GM12874 (cell line): ENCODE measurements at regions not wholly inside any gene's neighbourhood (a gene's known extent, or its start where the extent isn't known, plus 50 kb on each side); places are given as distances from the start of the nearest gene placed in this dataset.

Experiments used
- TF ChIP-seq, protein P1 (sequence below): IDR thresholded peaks from 2 replicates; pipeline ENCODE4 v1.5.1; 2011; ENCODE audit warnings: low read depth, mild to moderate bottlenecking, control low read depth, low read length, moderate library complexity; ENCODE audit not compliant: insufficient read depth

DNA sequence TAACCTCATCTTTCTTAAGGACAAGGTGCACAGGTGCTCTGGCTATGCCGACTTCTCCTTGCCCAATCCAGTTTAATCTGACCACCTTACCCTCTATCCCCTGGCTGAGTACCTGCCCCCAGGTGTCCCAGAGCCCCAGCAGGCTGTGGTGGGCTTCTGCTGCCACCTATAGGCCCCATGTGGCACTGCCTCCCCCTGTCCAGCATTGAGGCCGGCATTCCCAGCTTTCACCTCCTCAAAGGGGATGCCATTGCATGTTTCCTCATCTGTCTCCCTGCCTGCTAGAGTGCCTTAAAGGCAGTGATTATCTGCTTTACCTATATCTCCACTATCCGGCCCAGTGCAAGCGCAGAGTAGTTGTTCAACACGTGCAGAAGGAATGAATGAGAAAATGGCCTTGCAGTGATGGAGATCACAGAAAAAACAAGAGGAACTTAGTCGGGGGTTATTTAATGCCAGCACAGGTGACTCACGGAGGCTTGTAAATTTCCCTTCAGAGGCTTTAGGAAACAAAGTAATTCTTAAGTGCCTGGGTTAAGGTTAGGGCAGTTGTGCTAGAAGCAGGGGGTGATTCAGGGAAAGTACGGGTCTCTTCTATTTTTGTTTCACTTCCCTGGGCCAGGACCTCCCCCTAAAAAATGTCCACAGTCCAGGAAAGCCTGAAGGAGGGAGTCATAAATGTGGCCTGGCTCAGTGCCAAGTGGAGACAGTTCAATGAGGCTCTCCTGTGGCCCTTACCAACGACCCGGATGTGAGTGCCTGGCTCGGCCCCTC is 131.8 kb upstream of the NGF start:
- TF ChIP-seq, protein P1, sequence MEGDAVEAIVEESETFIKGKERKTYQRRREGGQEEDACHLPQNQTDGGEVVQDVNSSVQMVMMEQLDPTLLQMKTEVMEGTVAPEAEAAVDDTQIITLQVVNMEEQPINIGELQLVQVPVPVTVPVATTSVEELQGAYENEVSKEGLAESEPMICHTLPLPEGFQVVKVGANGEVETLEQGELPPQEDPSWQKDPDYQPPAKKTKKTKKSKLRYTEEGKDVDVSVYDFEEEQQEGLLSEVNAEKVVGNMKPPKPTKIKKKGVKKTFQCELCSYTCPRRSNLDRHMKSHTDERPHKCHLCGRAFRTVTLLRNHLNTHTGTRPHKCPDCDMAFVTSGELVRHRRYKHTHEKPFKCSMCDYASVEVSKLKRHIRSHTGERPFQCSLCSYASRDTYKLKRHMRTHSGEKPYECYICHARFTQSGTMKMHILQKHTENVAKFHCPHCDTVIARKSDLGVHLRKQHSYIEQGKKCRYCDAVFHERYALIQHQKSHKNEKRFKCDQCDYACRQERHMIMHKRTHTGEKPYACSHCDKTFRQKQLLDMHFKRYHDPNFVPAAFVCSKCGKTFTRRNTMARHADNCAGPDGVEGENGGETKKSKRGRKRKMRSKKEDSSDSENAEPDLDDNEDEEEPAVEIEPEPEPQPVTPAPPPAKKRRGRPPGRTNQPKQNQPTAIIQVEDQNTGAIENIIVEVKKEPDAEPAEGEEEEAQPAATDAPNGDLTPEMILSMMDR = peak; percentile 90

DNA sequence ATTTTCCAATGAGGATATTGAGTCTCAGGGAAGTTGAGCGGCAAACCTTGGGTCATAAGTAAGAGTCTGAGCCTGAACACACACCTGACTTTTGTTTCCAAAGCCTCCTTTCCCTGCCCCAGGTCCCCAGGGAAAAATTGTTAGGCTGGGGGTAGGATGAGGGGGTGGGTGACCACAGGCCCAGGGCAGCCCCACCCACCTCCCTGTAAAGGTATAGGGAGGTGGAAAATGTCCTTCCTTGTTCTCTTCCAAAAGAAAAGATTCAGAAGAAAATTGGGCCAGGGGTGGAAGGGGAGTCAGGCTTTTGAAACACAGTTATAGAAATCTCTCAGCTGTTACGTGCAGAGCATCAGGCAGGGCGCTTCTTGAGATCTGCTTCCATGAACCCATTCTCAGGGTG is 129.7 kb upstream of the NGF start:
- TF ChIP-seq, protein P1 = no peak

DNA sequence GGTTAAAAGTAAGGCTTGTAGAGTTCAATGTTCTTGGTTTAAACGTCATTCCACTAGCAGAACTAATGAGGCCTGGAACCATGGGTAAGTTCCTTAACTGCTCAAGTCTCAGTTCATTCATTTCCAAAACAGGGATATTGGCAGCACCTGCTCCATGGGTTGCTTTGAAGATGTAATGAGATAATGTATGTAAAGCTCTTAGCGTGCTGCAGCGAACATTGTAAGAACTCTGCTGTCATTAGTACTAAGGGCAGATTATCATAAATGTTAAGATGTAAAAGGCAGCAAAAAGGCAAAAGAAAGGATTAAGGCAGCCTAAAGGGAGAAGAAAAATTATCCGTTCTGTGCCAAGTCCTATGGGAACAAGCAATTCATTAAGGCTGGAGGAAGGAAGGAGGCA is 129.1 kb upstream of the NGF start:
- TF ChIP-seq, protein P1 = no peak

DNA sequence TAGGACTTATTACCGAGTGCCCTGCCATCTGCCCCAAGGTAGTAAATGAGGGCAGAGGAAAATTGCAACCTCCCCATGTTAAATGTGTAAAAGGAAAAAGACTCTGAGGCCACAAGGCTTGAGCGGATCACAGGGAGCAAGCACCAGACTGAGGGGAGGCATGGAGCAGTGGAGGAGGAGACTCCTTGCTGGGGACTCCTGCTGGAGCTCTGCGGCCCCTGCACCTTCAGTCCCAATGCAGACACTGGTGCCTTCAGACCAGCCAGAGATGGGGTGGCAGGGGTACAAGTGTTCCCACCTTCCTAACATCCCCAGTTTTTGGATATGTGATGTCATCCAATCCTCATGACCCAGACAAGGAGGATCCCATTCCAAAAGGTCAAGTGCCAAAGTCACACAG is 128.4 kb upstream of the NGF start:
- TF ChIP-seq, protein P1 = no peak

DNA sequence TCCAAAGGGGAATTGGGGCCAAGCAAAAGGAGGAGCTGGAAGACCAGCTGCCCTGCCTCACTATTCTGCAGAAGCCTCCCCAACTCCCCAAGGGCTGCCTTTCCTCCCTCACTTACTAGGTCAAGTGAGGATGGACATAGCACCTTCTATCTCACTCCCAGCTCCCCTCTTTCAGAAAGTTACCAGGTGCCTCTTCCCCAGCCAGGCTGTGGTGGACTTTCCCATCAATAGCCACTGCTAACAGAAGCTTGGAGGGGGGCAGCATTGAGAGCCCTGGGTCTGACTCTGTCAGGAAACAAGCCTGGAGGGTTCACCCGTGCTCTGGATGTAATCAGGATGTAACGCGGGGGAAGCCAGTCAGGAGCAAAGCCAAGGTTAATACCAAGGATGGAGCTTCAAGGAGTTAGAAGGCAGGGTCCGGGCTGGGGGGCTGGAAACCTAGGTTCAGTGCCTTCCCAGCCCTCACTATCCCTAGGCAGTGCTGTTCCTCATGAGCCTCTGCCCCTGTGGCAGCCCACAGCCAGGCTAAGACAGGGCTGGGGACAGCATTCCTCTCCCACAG is 127.8 kb upstream of the NGF start:
- TF ChIP-seq, protein P1 = no peak

DNA sequence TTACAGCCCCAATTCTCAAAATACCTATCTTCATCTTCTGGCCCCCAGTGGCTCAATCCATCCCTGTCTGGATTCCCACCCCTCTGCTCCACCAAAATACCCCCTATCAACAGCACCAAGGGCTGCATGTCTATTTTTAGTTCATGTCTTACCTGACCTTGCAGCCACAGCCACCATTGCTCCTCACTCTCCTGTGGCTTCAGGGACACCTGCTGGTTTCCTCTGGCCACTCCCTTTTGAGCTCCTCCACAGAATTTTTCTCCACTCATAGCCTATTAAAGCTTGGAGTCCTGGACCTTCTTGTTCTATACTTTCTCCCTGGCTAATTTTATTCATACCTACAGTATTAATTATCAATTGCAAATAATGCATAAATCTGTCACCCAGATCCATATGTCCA is 125.3 kb upstream of the NGF start:
- TF ChIP-seq, protein P1 = no peak

DNA sequence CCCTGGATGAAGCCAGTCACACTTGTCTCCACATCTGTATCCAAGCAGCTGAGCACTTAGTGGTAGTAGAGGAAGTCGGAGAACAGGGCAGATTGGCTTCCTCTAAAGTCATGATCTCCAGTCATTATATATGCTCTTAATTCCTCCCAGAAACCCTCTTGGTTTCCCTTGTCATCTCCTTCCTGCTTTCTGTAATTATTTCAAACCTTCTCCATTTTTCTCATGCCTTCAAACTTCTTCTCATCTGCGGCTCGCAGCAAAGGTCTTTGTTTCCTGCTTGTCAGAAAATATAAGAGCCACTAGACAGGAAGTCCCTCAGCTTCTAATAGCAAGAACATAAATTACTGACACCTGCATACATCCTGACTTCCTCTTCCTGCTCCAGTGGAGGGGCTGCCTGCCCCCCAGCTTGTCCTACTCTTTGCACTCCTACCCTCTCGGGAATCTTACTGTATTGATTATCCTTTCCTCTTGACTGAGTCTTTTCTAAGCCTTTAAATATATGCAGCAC is 124.6 kb upstream of the NGF start:
- TF ChIP-seq, protein P1 = no peak
